Astrocyte (in vitro differentiated cells and primary cell): ENCODE measurements at regions not wholly inside any gene's neighbourhood (a gene's known extent, or its start where the extent isn't known, plus 50 kb on each side); places are given as distances from the start of the nearest gene placed in this dataset.

ENCODE experiments used
- DNase-seq: peaks from one replicate; pipeline ENCODE4 v3.0.0-alpha.2; 2010; ENCODE audit warnings: low read depth
- FAIRE-seq: peaks from 2 replicates; lab custom pipeline; 2011; peaks lifted over from hg19 to GRCh38; lab: Jason Lieb, UNC
- H2AFZ ChIP-seq: 2 replicates; pipeline ENCODE4 v1.6.0; 2012; ENCODE audit warnings: low read depth, low read length, inconsistent platforms
- H3K27ac ChIP-seq: 2 replicates; pipeline ENCODE4 v1.5.1; 2011; ENCODE audit warnings: low read depth, low read length, inconsistent platforms
- H3K27me3 ChIP-seq: 2 replicates; pipeline ENCODE4 v1.6.0; 2011; ENCODE audit warnings: low read length, inconsistent platforms; ENCODE audit not compliant: insufficient read depth
- H3K36me3 ChIP-seq: 2 replicates; pipeline ENCODE4 v1.5.1; 2011; ENCODE audit warnings: low read length, inconsistent platforms; ENCODE audit not compliant: insufficient read depth
- H3K4me1 ChIP-seq: 2 replicates; pipeline ENCODE4 v1.5.1; 2011; ENCODE audit warnings: low read length, inconsistent platforms; ENCODE audit not compliant: insufficient read depth
- H3K4me2 ChIP-seq: 2 replicates; pipeline ENCODE4 v1.6.0; 2012; ENCODE audit warnings: low read length, inconsistent platforms
- H3K4me3 ChIP-seq: 2 replicates; pipeline ENCODE4 v1.5.1; 2011; ENCODE audit warnings: low read depth, mild to moderate bottlenecking, low read length, inconsistent platforms; ENCODE audit not compliant: insufficient read depth
- H3K79me2 ChIP-seq: 2 replicates; pipeline ENCODE4 v1.6.0; 2012; ENCODE audit warnings: mild to moderate bottlenecking, low read length, inconsistent platforms; ENCODE audit not compliant: insufficient read depth
- H3K9ac ChIP-seq: 2 replicates; pipeline ENCODE4 v1.6.0; 2012; ENCODE audit warnings: mild to moderate bottlenecking, low read length, inconsistent platforms
- H3K9me3 ChIP-seq: 2 replicates; pipeline ENCODE4 v1.5.1; 2012; ENCODE audit warnings: low read depth, mild to moderate bottlenecking, low read length, inconsistent platforms; ENCODE audit not compliant: insufficient read depth
- H4K20me1 ChIP-seq: 2 replicates; pipeline ENCODE4 v1.6.0; 2012; ENCODE audit warnings: low read length, inconsistent platforms; ENCODE audit not compliant: insufficient read depth
- H3K27ac Mint-ChIP-seq: one replicate; pipeline ENCODE4 v1.8.0; 2021; ENCODE audit warnings: mild to moderate bottlenecking, mixed read lengths; ENCODE audit not compliant: unreplicated experiment
- H3K27me3 Mint-ChIP-seq: one replicate; pipeline ENCODE4 v1.8.0; 2021; ENCODE audit warnings: low read depth, mixed read lengths; ENCODE audit not compliant: unreplicated experiment
- H3K36me3 Mint-ChIP-seq: one replicate; pipeline ENCODE4 v1.8.0; 2021; ENCODE audit warnings: low read depth, mixed read lengths; ENCODE audit not compliant: unreplicated experiment
- H3K4me1 Mint-ChIP-seq: one replicate; pipeline ENCODE4 v1.8.0; 2021; ENCODE audit warnings: low read depth, mixed read lengths; ENCODE audit not compliant: unreplicated experiment
- H3K4me3 Mint-ChIP-seq: one replicate; pipeline ENCODE4 v1.8.0; 2021; ENCODE audit warnings: mild to moderate bottlenecking, moderate library complexity, mixed read lengths; ENCODE audit not compliant: unreplicated experiment
- H3K9me3 Mint-ChIP-seq: one replicate; pipeline ENCODE4 v1.8.0; 2021; ENCODE audit warnings: mild to moderate bottlenecking, mixed read lengths; ENCODE audit not compliant: unreplicated experiment
- EZH2 ChIP-seq: IDR thresholded peaks from 2 replicates; pipeline ENCODE4 v1.6.1; 2012; ENCODE audit warnings: mild to moderate bottlenecking, low read length, inconsistent platforms; ENCODE audit not compliant: insufficient read depth
- TF ChIP-seq, protein P1 (sequence below): IDR thresholded peaks from 2 replicates; pipeline ENCODE4 v1.5.1; 2011; ENCODE audit warnings: low read depth, mild to moderate bottlenecking, inconsistent platforms, low read length, moderate library complexity; ENCODE audit not compliant: insufficient read depth

DNA sequence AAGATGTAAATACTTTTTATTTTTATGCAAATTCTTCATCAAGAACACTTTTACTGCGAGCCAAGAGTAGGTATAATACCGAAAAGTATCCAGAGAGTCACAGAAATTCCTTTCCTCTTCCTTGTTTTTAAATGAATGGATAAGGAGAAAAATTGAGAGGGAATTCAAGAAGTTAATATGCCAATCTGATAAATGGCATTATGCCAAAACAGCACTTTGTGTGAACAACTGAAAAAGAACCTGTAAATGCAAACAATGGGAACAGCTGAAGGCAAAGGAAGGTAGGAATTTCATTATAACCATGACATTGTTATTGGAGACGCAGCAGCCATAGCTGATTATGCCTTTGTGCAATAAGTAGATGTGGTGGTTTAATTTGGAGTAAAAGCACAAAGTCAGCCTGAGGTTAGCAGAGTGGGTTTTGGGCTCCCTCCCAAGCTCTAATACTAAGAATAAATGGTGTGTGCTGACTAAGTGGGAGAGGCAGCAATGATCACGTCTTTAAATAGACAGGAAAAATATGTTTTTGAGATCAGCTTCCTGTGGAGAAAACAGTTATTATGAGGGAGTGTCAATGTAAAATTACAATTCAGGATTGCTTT lies 209.8 kb upstream of the NDST4 start:
- Histone ChIP-seq H3K36me3 (no peaks in the 10 kb centered on the region), H3K9me3 (no peaks in the 10 kb centered on the region), H3K4me2 (no peak overlapping the region), H3K79me2 (no peaks in the 10 kb centered on the region), H2AFZ (no peak overlapping the region), H3K4me1 (no peaks in the 10 kb centered on the region), H3K4me3 (no peak overlapping the region), H3K27ac (no peak overlapping the region), H3K9ac (no peak overlapping the region), H3K27me3 (no peaks in the 10 kb centered on the region), H4K20me1 (no peaks in the 10 kb centered on the region)
- no peaks in the 10 kb centered on the region for H3K9me3 Mint-ChIP-seq
- no peak overlapping the region for H3K4me3 Mint-ChIP-seq
- H3K4me1 Mint-ChIP-seq: peaks cover 19% of the 10 kb centered on the region
- H3K27ac Mint-ChIP-seq: no peak overlapping the region
- TF ChIP-seq EZH2: no peak
- TF ChIP-seq, protein P1, sequence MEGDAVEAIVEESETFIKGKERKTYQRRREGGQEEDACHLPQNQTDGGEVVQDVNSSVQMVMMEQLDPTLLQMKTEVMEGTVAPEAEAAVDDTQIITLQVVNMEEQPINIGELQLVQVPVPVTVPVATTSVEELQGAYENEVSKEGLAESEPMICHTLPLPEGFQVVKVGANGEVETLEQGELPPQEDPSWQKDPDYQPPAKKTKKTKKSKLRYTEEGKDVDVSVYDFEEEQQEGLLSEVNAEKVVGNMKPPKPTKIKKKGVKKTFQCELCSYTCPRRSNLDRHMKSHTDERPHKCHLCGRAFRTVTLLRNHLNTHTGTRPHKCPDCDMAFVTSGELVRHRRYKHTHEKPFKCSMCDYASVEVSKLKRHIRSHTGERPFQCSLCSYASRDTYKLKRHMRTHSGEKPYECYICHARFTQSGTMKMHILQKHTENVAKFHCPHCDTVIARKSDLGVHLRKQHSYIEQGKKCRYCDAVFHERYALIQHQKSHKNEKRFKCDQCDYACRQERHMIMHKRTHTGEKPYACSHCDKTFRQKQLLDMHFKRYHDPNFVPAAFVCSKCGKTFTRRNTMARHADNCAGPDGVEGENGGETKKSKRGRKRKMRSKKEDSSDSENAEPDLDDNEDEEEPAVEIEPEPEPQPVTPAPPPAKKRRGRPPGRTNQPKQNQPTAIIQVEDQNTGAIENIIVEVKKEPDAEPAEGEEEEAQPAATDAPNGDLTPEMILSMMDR: no peak
- DNase-seq (peak; percentile 7), FAIRE-seq (no peak)
- no peaks in the 10 kb centered on the region for H3K27me3 Mint-ChIP-seq
- no peaks in the 10 kb centered on the region for H3K36me3 Mint-ChIP-seq

DNA sequence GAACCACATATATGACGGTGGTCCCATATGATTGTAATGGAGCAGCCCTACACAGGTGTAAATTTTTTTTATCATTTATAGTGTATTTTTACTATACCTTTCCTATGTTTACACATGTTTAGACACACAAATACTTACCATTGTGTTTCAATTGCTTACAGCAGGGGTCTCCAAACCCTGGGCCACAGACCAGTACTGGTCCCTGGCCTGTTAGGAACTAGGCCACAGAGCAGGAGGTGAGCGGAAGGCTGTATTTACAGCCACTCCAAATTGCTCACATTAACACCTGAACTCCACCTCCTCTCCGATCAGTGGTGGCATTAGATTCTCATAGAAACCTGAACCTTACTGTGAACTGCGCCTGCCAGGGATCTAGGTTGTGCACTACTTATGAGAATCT lies 201.8 kb upstream of the NDST4 start:
- H3K4me2 ChIP-seq: no peak overlapping the region
- no peak overlapping the region for H2AFZ ChIP-seq
- H3K9me3 ChIP-seq: no peaks in the 10 kb centered on the region
- FAIRE-seq: no peak
- H3K4me3 ChIP-seq: no peak overlapping the region
- no peak overlapping the region for H3K4me3 Mint-ChIP-seq
- H3K4me1 Mint-ChIP-seq: no peaks in the 10 kb centered on the region
- H3K27ac Mint-ChIP-seq: no peak overlapping the region
- DNase-seq: no peak
- no peaks in the 10 kb centered on the region for H3K36me3 Mint-ChIP-seq
- H3K27me3 Mint-ChIP-seq: no peaks in the 10 kb centered on the region
- H3K36me3 ChIP-seq: no peaks in the 10 kb centered on the region
- no peaks in the 10 kb centered on the region for H3K79me2 ChIP-seq
- no peak overlapping the region for H3K27ac ChIP-seq
- H3K4me1 ChIP-seq: no peaks in the 10 kb centered on the region
- no peak overlapping the region for H3K9ac ChIP-seq
- H3K27me3 ChIP-seq: no peaks in the 10 kb centered on the region
- H3K9me3 Mint-ChIP-seq: no peaks in the 10 kb centered on the region
- TF ChIP-seq, protein P1: no peak
- no peak for TF ChIP-seq EZH2
- H4K20me1 ChIP-seq: no peaks in the 10 kb centered on the region

DNA sequence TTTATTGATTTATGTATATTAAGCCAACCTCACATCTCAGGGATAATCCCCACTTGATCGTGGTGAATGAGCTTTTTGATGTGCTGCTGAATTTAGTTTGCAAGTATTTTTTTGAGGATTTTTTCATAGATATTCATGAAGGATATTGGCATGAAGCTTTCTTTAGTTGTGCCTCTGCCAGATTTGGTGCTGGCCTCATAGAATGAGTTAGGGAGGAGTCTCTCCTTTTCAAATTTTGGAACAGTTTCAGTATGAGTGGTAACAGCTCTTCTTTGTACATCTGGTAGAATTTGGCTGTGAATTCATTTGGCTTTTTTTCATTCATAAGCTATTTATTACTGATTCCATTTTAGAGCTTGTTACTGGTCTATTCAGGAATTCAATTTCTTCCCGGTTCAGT lies 197.2 kb upstream of the NDST4 start:
- Histone ChIP-seq H3K27me3 (no peaks in the 10 kb centered on the region), H3K4me2 (no peak overlapping the region), H3K27ac (no peak overlapping the region), H3K4me1 (no peaks in the 10 kb centered on the region), H3K36me3 (no peaks in the 10 kb centered on the region), H3K9ac (no peak overlapping the region), H3K9me3 (no peaks in the 10 kb centered on the region), H3K79me2 (no peaks in the 10 kb centered on the region), H2AFZ (no peak overlapping the region), H3K4me3 (no peak overlapping the region), H4K20me1 (no peaks in the 10 kb centered on the region)
- no peak overlapping the region for H3K27ac Mint-ChIP-seq
- H3K9me3 Mint-ChIP-seq: no peaks in the 10 kb centered on the region
- no peak for FAIRE-seq
- no peaks in the 10 kb centered on the region for H3K36me3 Mint-ChIP-seq
- no peaks in the 10 kb centered on the region for H3K4me1 Mint-ChIP-seq
- DNase-seq: no peak
- TF ChIP-seq, protein P1: no peak
- TF ChIP-seq EZH2: no peak
- no peak overlapping the region for H3K4me3 Mint-ChIP-seq
- H3K27me3 Mint-ChIP-seq: no peaks in the 10 kb centered on the region
